ENCODE measurements at regions not wholly inside any gene's neighbourhood (a gene's known extent, or its start where the extent isn't known, plus 50 kb on each side); places are given as distances from the start of the nearest gene placed in this dataset.

GRCh38 chr14:65348137-65348536 is 64.4 kb upstream of the FUT8 start:
- H3F3A ChIP-seq (replicated peaks; ENCODE audit: insufficient read depth): no peaks in the 10 kb centered on the region
- no peak for TF ChIP-seq RFX5 (IDR thresholded peaks at IDR 0.05; ENCODE audit: low read length)
- TF ChIP-seq YY1 (IDR thresholded peaks at IDR 0.05; ENCODE audit: low read depth): no peak
- TF ChIP-seq FOXJ3 (CRISPR knock-in tag; IDR thresholded peaks at IDR 0.05): no peak
- TF ChIP-seq ELF1 (IDR thresholded peaks at IDR 0.05): no peak
- TF ChIP-seq, protein P1, sequence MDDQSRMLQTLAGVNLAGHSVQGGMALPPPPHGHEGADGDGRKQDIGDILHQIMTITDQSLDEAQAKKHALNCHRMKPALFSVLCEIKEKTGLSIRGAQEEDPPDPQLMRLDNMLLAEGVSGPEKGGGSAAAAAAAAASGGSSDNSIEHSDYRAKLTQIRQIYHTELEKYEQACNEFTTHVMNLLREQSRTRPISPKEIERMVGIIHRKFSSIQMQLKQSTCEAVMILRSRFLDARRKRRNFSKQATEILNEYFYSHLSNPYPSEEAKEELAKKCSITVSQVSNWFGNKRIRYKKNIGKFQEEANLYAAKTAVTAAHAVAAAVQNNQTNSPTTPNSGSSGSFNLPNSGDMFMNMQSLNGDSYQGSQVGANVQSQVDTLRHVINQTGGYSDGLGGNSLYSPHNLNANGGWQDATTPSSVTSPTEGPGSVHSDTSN (IDR thresholded peaks at IDR 0.05): no peak
- TF ChIP-seq, protein P2, sequence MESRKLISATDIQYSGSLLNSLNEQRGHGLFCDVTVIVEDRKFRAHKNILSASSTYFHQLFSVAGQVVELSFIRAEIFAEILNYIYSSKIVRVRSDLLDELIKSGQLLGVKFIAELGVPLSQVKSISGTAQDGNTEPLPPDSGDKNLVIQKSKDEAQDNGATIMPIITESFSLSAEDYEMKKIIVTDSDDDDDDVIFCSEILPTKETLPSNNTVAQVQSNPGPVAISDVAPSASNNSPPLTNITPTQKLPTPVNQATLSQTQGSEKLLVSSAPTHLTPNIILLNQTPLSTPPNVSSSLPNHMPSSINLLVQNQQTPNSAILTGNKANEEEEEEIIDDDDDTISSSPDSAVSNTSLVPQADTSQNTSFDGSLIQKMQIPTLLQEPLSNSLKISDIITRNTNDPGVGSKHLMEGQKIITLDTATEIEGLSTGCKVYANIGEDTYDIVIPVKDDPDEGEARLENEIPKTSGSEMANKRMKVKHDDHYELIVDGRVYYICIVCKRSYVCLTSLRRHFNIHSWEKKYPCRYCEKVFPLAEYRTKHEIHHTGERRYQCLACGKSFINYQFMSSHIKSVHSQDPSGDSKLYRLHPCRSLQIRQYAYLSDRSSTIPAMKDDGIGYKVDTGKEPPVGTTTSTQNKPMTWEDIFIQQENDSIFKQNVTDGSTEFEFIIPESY (IDR thresholded peaks at IDR 0.05; ENCODE audit: borderline replicate concordance, low read depth): no peak
- TF ChIP-seq, protein P3, sequence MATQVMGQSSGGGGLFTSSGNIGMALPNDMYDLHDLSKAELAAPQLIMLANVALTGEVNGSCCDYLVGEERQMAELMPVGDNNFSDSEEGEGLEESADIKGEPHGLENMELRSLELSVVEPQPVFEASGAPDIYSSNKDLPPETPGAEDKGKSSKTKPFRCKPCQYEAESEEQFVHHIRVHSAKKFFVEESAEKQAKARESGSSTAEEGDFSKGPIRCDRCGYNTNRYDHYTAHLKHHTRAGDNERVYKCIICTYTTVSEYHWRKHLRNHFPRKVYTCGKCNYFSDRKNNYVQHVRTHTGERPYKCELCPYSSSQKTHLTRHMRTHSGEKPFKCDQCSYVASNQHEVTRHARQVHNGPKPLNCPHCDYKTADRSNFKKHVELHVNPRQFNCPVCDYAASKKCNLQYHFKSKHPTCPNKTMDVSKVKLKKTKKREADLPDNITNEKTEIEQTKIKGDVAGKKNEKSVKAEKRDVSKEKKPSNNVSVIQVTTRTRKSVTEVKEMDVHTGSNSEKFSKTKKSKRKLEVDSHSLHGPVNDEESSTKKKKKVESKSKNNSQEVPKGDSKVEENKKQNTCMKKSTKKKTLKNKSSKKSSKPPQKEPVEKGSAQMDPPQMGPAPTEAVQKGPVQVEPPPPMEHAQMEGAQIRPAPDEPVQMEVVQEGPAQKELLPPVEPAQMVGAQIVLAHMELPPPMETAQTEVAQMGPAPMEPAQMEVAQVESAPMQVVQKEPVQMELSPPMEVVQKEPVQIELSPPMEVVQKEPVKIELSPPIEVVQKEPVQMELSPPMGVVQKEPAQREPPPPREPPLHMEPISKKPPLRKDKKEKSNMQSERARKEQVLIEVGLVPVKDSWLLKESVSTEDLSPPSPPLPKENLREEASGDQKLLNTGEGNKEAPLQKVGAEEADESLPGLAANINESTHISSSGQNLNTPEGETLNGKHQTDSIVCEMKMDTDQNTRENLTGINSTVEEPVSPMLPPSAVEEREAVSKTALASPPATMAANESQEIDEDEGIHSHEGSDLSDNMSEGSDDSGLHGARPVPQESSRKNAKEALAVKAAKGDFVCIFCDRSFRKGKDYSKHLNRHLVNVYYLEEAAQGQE (IDR thresholded peaks at IDR 0.05; ENCODE audit: low read depth, low read length): no peak
- TF ChIP-seq, protein P4, sequence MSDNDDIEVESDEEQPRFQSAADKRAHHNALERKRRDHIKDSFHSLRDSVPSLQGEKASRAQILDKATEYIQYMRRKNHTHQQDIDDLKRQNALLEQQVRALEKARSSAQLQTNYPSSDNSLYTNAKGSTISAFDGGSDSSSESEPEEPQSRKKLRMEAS (IDR thresholded peaks at IDR 0.05; ENCODE audit: low read depth): no peak
- no peak for TF ChIP-seq GATA2 (CRISPR knock-in tag; IDR thresholded peaks at IDR 0.05)
- TF ChIP-seq TEAD4 (IDR thresholded peaks at IDR 0.05; ENCODE audit: borderline replicate concordance, insufficient read depth): no peak
- TF ChIP-seq, protein P5, sequence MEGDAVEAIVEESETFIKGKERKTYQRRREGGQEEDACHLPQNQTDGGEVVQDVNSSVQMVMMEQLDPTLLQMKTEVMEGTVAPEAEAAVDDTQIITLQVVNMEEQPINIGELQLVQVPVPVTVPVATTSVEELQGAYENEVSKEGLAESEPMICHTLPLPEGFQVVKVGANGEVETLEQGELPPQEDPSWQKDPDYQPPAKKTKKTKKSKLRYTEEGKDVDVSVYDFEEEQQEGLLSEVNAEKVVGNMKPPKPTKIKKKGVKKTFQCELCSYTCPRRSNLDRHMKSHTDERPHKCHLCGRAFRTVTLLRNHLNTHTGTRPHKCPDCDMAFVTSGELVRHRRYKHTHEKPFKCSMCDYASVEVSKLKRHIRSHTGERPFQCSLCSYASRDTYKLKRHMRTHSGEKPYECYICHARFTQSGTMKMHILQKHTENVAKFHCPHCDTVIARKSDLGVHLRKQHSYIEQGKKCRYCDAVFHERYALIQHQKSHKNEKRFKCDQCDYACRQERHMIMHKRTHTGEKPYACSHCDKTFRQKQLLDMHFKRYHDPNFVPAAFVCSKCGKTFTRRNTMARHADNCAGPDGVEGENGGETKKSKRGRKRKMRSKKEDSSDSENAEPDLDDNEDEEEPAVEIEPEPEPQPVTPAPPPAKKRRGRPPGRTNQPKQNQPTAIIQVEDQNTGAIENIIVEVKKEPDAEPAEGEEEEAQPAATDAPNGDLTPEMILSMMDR (IDR thresholded peaks at IDR 0.05): no peak
- TF ChIP-seq EZH2phosphoT487 (IDR thresholded peaks at IDR 0.05; ENCODE audit: borderline replicate concordance, low read depth): no peak
- TF ChIP-seq TAF1 (IDR thresholded peaks at IDR 0.05; ENCODE audit: borderline replicate concordance, low read depth, low read length): no peak
- no peak for TF ChIP-seq EP300 (IDR thresholded peaks at IDR 0.05; ENCODE audit: borderline replicate concordance in 1 of 2, low read depth in 1 of 2, low read length in 1 of 2)
- TF ChIP-seq GABPA (IDR thresholded peaks at IDR 0.05; ENCODE audit: low read depth): no peak
- no peaks in the 10 kb centered on the region for H3K79me2 ChIP-seq (ENCODE audit: insufficient read depth)
- no peak overlapping the region for H3K27ac ChIP-seq (ENCODE audit: low read depth in 2 of 2, low read length in 1 of 2)
- H3K36me3 ChIP-seq (replicated peaks in 1 of 2; ENCODE audit: control insufficient read depth in 1 of 2, insufficient read depth in 2 of 2, low read length in 1 of 2): no peaks in the 10 kb centered on the region
- H3K27me3 ChIP-seq (ENCODE audit: insufficient read depth): no peaks in the 10 kb centered on the region
- H3K4me1 ChIP-seq (ENCODE audit: control insufficient read depth in 1 of 2, insufficient read depth in 2 of 2, low read depth in 1 of 2, low read length in 1 of 2): no peaks in the 10 kb centered on the region
- no peaks in the 10 kb centered on the region for H4K20me1 ChIP-seq (ENCODE audit: insufficient read depth)
- ChIA-PET CTCF (no interaction called here), POLR2A (no interaction called here)
- no peaks in the 10 kb centered on the region for H3K9me3 ChIP-seq
- no peak overlapping the region for H2AFZ ChIP-seq (ENCODE audit: low read depth)
- H3K9me2 ChIP-seq: no peaks in the 10 kb centered on the region
- 81% methylated on average over 3 of the region's 3 CpGs for WGBS (ENCODE audit: low lambda C conversion rate)
- no peak overlapping the region for H3K9ac ChIP-seq
- H3K4me2 ChIP-seq: no peak overlapping the region
- no peak overlapping the region for H3K4me3 ChIP-seq (ENCODE audit: low read depth in 2 of 2, low read length in 1 of 2)
- no peak for DNase-seq

All from SK-N-SH (cell line).